H1 (cell line): ENCODE measurements at regions not wholly inside any gene's neighbourhood (a gene's known extent, or its start where the extent isn't known, plus 50 kb on each side); places are given as distances from the start of the nearest gene placed in this dataset.

ENCODE experiments used
- CHD1 ChIP-seq: IDR thresholded peaks from 2 replicates; pipeline ENCODE4 v1.6.1; 2012; ENCODE audit warnings: low read depth, low read length, improper control_type of control experiment
- RBBP5 ChIP-seq: IDR thresholded peaks from 2 replicates; pipeline ENCODE4 v1.7.1; 2012; ENCODE audit warnings: low read depth, mild to moderate bottlenecking, inconsistent platforms, low read length, moderate library complexity, borderline replicate concordance
- RFX5 ChIP-seq: IDR thresholded peaks from 2 replicates; pipeline ENCODE4 v1.6.1; 2011; ENCODE audit warnings: low read depth, low read length, improper control_type of control experiment, borderline replicate concordance

GRCh38 chr1:29827237-29827750 is 591.0 kb downstream of the PTPRU start (continued):
- TF ChIP-seq RFX5 (no peak), CHD1 (no peak), RBBP5 (no peak)
